ENCODE measurements at regions not wholly inside any gene's neighbourhood (a gene's known extent, or its start where the extent isn't known, plus 50 kb on each side); places are given as distances from the start of the nearest gene placed in this dataset.
"Not testable (repeated sequence)": the region's sequence is repeated elsewhere in the genome, so short reads cannot be mapped to it uniquely, and the experiment has no call there.

DNA sequence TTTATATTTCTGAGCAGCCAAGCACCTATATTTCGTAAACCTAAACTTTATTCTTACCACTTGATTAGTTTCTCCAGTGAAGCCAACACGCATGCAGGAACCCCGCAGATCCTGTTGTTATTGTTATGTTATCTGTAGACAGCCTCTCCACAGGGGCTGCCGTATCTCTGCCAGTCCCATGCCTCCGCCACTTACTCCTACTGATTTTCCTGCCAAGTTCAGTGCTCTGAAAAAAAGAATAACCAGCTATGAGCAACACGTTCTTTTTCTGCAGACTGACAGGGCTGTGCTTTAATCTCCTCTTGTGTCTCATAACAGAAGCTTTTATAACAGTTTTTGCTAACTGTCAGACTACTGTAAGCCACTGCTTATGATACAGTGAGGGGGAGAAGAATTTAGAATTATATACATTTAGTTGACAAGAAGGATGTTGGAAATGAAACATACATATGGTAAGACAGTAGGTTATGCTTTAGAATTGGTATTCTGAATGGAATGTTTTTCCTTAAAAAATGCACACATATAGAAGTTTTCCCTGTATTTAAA lies 347.4 kb downstream of the SI start:
- Histone ChIP-seq H3K4me3 (ENCODE audit: low read depth, low read length) (no peak overlapping the region), H3K27me3 (ENCODE audit: control insufficient read depth, insufficient read depth, low read length) (no peaks in the 10 kb centered on the region), H3K36me3 (ENCODE audit: control insufficient read depth, insufficient read depth, low read length) (no peaks in the 10 kb centered on the region)
- DNase-seq (ENCODE audit: low read depth) (no peak), FAIRE-seq (no peak)
- no peak for TF ChIP-seq CTCF (IDR thresholded peaks at IDR 0.05; ENCODE audit: insufficient read depth, low read length, severe bottlenecking)

DNA sequence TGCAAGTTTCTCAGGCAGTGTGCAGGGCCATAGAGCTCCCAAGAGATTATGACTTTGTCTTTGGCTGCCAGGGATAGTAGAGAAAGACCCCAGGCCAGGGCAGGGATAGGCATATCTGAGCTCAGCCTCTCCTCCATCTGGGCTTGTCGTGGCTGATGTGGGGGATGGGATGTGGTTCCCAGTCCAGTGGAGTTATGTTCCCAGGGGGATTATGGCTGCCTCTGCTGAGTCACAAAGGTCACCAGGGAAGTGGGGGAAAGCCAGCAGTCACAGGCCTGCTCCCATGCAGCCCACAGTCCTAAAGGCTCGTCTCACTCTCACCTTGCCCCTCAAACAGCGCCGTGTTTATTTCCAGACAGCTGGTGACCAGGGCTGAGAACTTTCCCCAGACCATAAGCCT lies 354.9 kb downstream of the SI start:
- Histone ChIP-seq H3K4me3 (ENCODE audit: low read depth, low read length) (no peak overlapping the region), H3K36me3 (ENCODE audit: control insufficient read depth, insufficient read depth, low read length) (no peaks in the 10 kb centered on the region), H3K27me3 (ENCODE audit: control insufficient read depth, insufficient read depth, low read length) (no peaks in the 10 kb centered on the region)
- no peak for DNase-seq (ENCODE audit: low read depth)
- FAIRE-seq = no peak
- TF ChIP-seq CTCF (IDR thresholded peaks at IDR 0.05; ENCODE audit: insufficient read depth, low read length, severe bottlenecking) = no peak

- not testable (repeated sequence) for FAIRE-seq; DNase-seq (ENCODE audit: low read depth); H3K36me3 ChIP-seq (ENCODE audit: control insufficient read depth, insufficient read depth, low read length)
These were observed 375.5 kb downstream of the SI start for GRCh38 chr3:164702808-164703207.

GRCh38 chr3:164687902-164688301 lies 390.4 kb downstream of the SI start:
- no peak for FAIRE-seq
- Histone ChIP-seq H3K36me3 (ENCODE audit: control insufficient read depth, insufficient read depth, low read length) (no peaks in the 10 kb centered on the region), H3K4me3 (ENCODE audit: low read depth, low read length) (no peak overlapping the region), H3K27me3 (ENCODE audit: control insufficient read depth, insufficient read depth, low read length) (no peaks in the 10 kb centered on the region)
- no peak for DNase-seq (ENCODE audit: low read depth)
- TF ChIP-seq CTCF (IDR thresholded peaks at IDR 0.05; ENCODE audit: insufficient read depth, low read length, severe bottlenecking) = no peak

More at GRCh38 chr3:164702808-164703207, 375.5 kb downstream of the SI start:
- not testable (repeated sequence) for H3K27me3 ChIP-seq (ENCODE audit: control insufficient read depth, insufficient read depth, low read length); H3K4me3 ChIP-seq (ENCODE audit: low read depth, low read length)

- Histone ChIP-seq H3K4me3 (ENCODE audit: low read depth, low read length) (no peak overlapping the region), H3K36me3 (ENCODE audit: control insufficient read depth, insufficient read depth, low read length) (no peaks in the 10 kb centered on the region), H3K27me3 (ENCODE audit: control insufficient read depth, insufficient read depth, low read length) (no peaks in the 10 kb centered on the region)
- DNase-seq (ENCODE audit: low read depth) (no peak), FAIRE-seq (no peak)
- TF ChIP-seq CTCF (IDR thresholded peaks at IDR 0.05; ENCODE audit: insufficient read depth, low read length, severe bottlenecking) = no peak
These were observed 391.1 kb downstream of the SI start for GRCh38 chr3:164687211-164687610.

DNA sequence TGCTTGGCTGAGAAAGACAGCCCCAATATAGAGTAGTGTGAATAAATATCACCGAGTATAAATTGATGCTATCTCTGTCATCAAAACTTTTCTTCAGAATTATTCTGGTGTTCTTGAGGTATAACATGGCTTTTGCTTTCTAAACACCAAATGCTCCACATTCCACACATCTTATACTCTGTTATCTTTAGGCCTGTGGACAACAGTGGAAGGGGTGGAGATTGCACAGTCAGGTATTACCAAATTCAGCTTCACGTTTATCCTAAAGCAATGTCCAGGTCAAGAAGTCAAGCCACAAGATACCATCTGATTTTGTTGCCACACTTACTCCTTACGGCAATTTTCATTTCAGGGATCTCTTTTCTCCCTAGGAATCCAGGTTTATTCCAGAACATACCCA lies 394.8 kb downstream of the SI start:
- no peak for TF ChIP-seq CTCF (IDR thresholded peaks at IDR 0.05; ENCODE audit: insufficient read depth, low read length, severe bottlenecking)
- Histone ChIP-seq H3K27me3 (ENCODE audit: control insufficient read depth, insufficient read depth, low read length) (no peaks in the 10 kb centered on the region), H3K36me3 (ENCODE audit: control insufficient read depth, insufficient read depth, low read length) (no peaks in the 10 kb centered on the region), H3K4me3 (ENCODE audit: low read depth, low read length) (no peak overlapping the region)
- FAIRE-seq = no peak
- no peak for DNase-seq (ENCODE audit: low read depth)
